Lower leg skin (tissue), 3 donors: ENCODE measurements at regions not wholly inside any gene's neighbourhood (a gene's known extent, or its start where the extent isn't known, plus 50 kb on each side); places are given as distances from the start of the nearest gene placed in this dataset.

Source experiments
- POLR2A ChIP-seq, 2 donors: fragments of 450-650 bp; IDR thresholded peaks; one replicate each; pipeline ENCODE4 v1.6.1; 2016 to 2017; ENCODE audit warnings: antibody characterized with exemption in 2 of 2, mild to moderate bottlenecking in 1 of 2, moderate library complexity in 1 of 2
- TF ChIP-seq, protein P1 (sequence below), 3 donors: fragments of 450-650 bp; IDR thresholded peaks; one replicate each; pipeline ENCODE4 v1.5.1; 2016; ENCODE audit warnings: antibody characterized with exemption in 3 of 3, mild to moderate bottlenecking in 3 of 3, moderate library complexity in 2 of 3

DNA sequence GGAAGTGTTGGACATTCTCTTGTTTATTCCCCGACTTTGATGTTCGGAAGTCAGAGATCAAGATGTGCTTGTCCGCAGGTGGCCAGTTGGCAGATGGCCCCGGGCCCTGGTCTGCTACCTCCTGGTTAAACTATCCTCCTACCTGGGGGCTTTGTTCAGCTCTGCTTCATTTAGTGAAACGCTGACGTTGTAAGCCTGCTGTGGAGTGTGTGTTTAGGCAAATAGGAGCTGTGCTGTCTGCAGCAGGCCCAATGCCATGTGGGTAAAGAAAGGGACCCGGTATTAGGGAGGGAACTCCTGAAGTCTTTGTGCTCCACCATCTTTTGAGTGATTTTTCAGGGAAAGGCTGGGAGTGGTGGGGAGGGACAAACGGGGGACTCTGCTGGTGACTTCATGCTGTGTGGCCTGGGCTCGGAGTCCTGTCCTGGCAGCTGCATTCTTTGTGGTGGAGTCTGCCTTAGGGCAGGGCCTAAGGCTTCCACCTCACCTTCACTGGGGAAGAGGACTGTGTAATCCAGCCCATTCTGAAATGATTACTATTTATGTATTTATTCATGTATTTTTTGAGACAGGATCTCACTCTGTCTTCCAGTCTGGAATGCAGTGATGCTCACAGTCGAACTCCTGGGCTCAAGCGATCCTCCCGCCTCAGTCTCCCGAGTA lies 171.1 kb upstream of the KLF6 start:
- TF ChIP-seq, protein P1, sequence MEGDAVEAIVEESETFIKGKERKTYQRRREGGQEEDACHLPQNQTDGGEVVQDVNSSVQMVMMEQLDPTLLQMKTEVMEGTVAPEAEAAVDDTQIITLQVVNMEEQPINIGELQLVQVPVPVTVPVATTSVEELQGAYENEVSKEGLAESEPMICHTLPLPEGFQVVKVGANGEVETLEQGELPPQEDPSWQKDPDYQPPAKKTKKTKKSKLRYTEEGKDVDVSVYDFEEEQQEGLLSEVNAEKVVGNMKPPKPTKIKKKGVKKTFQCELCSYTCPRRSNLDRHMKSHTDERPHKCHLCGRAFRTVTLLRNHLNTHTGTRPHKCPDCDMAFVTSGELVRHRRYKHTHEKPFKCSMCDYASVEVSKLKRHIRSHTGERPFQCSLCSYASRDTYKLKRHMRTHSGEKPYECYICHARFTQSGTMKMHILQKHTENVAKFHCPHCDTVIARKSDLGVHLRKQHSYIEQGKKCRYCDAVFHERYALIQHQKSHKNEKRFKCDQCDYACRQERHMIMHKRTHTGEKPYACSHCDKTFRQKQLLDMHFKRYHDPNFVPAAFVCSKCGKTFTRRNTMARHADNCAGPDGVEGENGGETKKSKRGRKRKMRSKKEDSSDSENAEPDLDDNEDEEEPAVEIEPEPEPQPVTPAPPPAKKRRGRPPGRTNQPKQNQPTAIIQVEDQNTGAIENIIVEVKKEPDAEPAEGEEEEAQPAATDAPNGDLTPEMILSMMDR (IDR thresholded peaks at IDR 0.05): no peak
- no peak for TF ChIP-seq POLR2A (IDR thresholded peaks at IDR 0.05)
